Activated naive CD4-positive, alpha-beta T cell treated with anti-CD3 and anti-CD28 coated beads, Interleukin-2, amount 50 U/mL, for 72 hours (primary cell): ENCODE measurements at regions not wholly inside any gene's neighbourhood (a gene's known extent, or its start where the extent isn't known, plus 50 kb on each side); places are given as distances from the start of the nearest gene placed in this dataset.

Source experiments
- ATAC-seq, 2 donors: fragments of 150-1000 bp; cut with Tn5 transposase; 2 replicates each; pipeline ENCODE4 v1.10.0; 2021; ENCODE audit warnings: mild to moderate bottlenecking in 2 of 2, moderate library complexity in 2 of 2
- DNase-seq, 2 donors: peaks; one replicate each; pipeline ENCODE4 v3.0.0; 2021 to 2022; ENCODE audit warnings: low spot score in 2 of 2
- H3K27ac Mint-ChIP-seq, 2 donors: one replicate each; pipeline ENCODE4 v1.8.0; 2022; ENCODE audit warnings: mild to moderate bottlenecking in 2 of 2, mixed read lengths in 2 of 2
- H3K36me3 Mint-ChIP-seq, 2 donors: one replicate each; pipeline ENCODE4 v1.8.0; 2022; ENCODE audit warnings: mixed read lengths in 2 of 2
- H3K9me3 Mint-ChIP-seq, 2 donors: one replicate each; pipeline ENCODE4 v1.8.0; 2022; ENCODE audit warnings: mixed read lengths in 2 of 2

DNA sequence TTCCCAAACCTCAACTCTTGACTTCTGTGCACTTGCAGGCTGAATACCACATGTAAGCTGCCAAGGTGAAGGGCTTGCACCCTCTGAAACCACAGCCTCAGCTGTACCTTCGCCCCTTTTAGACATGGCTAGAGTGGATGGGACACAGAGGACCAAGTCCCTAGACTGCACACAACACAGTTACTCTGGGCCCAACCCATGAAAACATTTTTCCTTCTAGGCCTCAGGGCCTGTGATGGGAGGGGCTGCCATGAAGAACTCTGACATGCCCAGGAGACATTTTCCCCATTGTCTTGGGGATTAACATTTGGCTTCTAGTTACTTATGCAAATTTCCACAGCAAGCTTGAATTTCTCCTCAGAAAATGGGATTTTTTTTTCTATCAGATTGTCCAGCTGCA is 331.0 kb upstream of the RGMB start:
- Mint-ChIP-seq H3K36me3 (no peaks in the 10 kb centered on the region), H3K9me3 (peaks cover 5 to 20% of the 10 kb centered on the region in 2 donors), H3K27ac (no peak overlapping the region)
- ATAC-seq = no peak
- no peak for DNase-seq

DNA sequence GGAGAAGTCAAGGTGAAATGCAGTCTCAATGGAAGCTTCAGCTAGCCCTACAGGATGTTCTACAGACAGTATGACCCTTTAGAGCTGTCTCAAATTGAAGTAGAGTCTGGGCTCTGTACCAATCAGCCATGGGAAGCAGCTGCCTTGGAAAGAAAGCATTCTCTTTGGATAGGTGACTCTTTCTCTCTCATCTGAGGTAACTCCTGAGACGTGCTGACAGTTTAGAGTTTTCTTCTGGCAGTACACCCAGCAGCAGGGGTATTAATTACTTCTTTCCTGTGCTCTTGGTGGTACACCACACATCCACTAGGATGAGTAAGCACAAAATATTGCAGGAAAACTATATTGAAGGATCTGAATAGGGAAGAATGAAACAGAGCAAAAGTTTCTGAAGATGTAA is 329.6 kb upstream of the RGMB start:
- Mint-ChIP-seq H3K36me3 (no peaks in the 10 kb centered on the region), H3K27ac (no peak overlapping the region), H3K9me3 (peaks cover 5 to 20% of the 10 kb centered on the region in 2 donors)
- DNase-seq (no peak), ATAC-seq (no peak)

- Mint-ChIP-seq H3K9me3 (peaks cover 0 to 5% of the 10 kb centered on the region in 2 donors), H3K27ac (no peak overlapping the region), H3K36me3 (no peaks in the 10 kb centered on the region)
- no peak for DNase-seq
- ATAC-seq = no peak
These were observed 320.2 kb upstream of the RGMB start for GRCh38 chr5:98453296-98453695.

GRCh38 chr5:98454407-98454806 is 319.1 kb upstream of the RGMB start:
- peaks cover 0 to 5% of the 10 kb centered on the region in 2 donors for H3K9me3 Mint-ChIP-seq
- ATAC-seq (no peak), DNase-seq (no peak)

DNA sequence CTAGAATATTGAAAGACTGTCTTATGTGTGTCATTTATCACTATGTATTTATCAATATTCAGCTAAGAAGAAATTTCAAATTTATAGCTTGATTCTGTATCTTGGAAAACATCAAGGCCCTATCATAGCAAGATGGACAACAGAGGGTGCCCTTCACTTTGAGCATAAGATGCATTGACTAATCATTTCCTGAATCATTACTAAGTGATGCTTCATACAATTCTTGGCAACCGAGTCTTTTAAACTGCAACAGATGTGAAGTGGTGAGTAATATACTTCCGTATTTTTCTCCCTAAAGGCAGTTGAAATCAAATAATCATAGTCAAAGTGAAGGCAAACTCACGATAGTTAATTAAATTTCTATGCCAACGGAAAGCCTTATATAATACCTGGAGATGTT is 318.6 kb upstream of the RGMB start:
- peaks cover 0 to 5% of the 10 kb centered on the region in 2 donors for H3K9me3 Mint-ChIP-seq
- DNase-seq = no peak
- no peaks in the 10 kb centered on the region for H3K36me3 Mint-ChIP-seq
- H3K27ac Mint-ChIP-seq = no peak overlapping the region
- ATAC-seq = no peak

More at GRCh38 chr5:98454407-98454806, 319.1 kb upstream of the RGMB start:
- no peaks in the 10 kb centered on the region for H3K36me3 Mint-ChIP-seq
- H3K27ac Mint-ChIP-seq = no peak overlapping the region

GRCh38 chr5:98455665-98456064 is 317.8 kb upstream of the RGMB start:
- Mint-ChIP-seq H3K27ac (no peak overlapping the region), H3K9me3 (peaks cover 0 to 5% of the 10 kb centered on the region in 2 donors), H3K36me3 (no peaks in the 10 kb centered on the region)
- no peak for ATAC-seq
- no peak for DNase-seq

DNA sequence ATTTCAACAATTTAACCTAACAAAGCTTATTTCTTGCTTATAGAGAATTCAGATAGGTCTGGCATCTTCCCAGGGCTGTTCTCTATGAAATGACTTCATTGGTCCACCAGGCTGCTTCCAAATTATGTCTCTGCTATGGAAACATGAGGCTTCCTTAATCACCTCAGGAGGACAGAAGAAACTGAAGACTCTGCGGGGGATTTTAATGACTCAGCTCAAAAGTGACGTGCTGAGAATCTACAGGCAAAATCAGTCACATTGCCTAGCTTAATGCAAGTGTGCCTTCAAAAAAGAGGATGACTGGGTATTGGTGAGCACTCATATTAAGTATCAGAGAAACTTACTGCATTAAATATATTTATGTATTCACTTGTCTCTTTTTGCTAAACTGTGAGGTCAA is 315.5 kb upstream of the RGMB start:
- ATAC-seq (no peak), DNase-seq (no peak)
- Mint-ChIP-seq H3K9me3 (peaks cover 0 to 5% of the 10 kb centered on the region in 2 donors), H3K36me3 (no peaks in the 10 kb centered on the region), H3K27ac (no peak overlapping the region)

DNA sequence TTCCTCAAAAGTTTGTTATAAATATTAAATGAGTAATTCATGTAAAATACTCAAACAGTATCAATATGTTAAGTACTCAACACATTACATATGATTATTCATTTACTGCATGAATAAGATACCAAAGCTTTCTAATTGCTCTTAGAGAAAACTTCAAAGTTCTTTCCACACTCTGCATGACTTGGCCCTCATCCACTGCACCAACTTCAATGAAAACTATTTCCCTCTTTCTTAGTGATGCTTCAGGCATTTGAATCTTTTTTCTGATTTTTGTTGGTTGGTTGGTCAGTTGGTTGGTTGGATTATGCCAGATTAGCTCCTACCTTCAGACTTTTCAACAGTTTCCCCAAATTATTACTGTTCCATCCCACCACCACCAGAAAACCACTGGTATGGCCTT is 314.7 kb upstream of the RGMB start:
- peaks cover 0 to 5% of the 10 kb centered on the region in 2 donors for H3K9me3 Mint-ChIP-seq
- ATAC-seq (no peak), DNase-seq (no peak)
- H3K36me3 Mint-ChIP-seq = no peaks in the 10 kb centered on the region
- no peak overlapping the region for H3K27ac Mint-ChIP-seq

DNA sequence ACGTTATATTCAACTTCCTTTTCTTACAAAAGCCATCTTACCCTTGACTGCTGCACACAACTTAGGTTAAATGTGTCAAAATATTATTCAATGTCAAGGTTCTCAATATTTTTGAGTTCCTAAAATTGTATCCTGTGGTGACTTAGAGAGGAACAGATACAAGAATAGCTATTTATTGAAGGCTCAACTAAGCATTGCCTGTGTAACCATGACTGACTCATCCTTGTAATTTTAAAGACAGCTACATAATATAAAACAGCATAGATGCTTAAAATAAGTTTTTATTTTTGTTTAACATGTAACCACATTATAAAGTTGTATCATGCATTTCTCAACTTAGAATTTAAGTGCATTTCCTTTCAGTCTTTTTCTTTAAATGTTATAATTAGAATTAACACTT is 312.9 kb upstream of the RGMB start:
- DNase-seq (no peak), ATAC-seq (no peak)
- H3K36me3 Mint-ChIP-seq = no peaks in the 10 kb centered on the region
- peaks cover 0 to 5% of the 10 kb centered on the region in 2 donors for H3K9me3 Mint-ChIP-seq
- H3K27ac Mint-ChIP-seq = no peak overlapping the region

DNA sequence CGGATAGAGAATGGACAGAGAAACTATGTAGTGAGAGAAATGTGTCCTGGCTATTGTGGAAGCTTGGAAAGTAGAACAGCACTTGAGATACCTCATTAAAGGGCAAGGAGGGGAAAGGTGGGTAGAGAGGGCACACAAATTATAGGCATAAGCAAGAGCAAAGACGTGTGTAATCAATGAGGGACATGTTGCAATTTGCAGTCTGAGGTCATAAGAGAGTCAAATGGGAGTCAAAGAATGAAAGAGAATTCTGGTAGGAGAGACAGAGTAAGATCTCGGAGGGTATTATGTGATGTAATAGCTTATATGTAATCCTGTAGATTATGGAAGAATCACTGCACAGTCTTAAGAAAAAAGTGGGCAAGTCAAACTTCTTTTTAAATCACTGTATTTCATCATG is 312.0 kb upstream of the RGMB start:
- Mint-ChIP-seq H3K9me3 (peaks cover 0 to 5% of the 10 kb centered on the region in 2 donors), H3K36me3 (no peaks in the 10 kb centered on the region), H3K27ac (no peak overlapping the region)
- DNase-seq (no peak), ATAC-seq (no peak)

DNA sequence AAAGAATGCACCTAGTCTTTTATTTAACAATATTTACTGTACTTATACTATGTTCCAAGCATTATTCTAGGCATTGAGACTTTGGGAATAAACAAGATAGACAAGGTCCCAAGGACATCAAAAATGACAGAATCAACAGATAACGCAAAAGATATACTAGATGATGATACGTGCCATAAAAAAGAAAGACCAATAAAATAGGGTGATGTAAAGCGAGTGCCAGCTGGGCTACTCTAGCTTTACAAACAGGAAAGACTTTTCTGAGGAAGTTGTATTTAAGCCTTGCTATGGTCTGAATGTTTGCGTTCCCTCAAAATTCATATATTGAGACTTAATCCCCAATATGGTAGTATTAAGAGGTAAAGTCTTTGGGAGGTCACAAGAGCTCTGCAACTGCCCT is 310.2 kb upstream of the RGMB start:
- no peak overlapping the region for H3K27ac Mint-ChIP-seq
- ATAC-seq = no peak
- H3K36me3 Mint-ChIP-seq = no peaks in the 10 kb centered on the region
- no peak for DNase-seq
- no peaks in the 10 kb centered on the region for H3K9me3 Mint-ChIP-seq

- no peak for ATAC-seq
- DNase-seq = no peak
- Mint-ChIP-seq H3K36me3 (no peaks in the 10 kb centered on the region), H3K9me3 (no peaks in the 10 kb centered on the region), H3K27ac (no peak overlapping the region)
These were observed 309.8 kb upstream of the RGMB start for GRCh38 chr5:98463676-98464075.

- Mint-ChIP-seq H3K9me3 (no peaks in the 10 kb centered on the region), H3K36me3 (no peaks in the 10 kb centered on the region), H3K27ac (no peak overlapping the region)
- DNase-seq = no peak
- no peak for ATAC-seq
These were observed 308.6 kb upstream of the RGMB start for GRCh38 chr5:98464737-98465330.

DNA sequence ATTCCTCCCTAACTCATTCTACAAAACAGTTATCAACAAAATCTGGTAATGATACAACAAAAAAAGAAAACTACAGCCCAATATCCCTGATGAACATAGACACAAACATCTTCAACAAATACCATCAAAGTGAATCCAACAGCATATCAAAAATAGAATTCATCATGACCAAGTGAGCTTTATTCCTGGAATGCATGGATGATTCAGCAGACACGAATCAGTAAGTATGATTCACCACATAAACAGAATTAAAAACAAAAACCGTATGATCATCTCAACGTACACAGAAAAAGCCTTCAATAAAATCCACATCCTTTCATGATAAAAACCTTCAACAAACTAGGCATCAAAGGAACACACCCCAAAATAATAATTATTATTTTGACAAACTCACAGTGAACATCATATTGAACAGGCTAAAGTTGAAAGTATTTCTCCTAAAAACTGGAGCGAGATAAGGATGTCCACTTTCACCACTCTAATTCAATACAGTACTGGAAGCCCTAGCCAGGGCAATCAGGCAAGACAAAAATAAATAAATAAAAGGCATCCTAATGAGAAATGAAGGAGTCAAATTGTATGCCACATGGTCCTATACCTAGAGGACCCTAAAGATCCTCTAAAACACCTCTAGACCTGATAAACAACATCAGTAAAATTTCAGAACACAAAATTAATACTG is 305.1 kb upstream of the RGMB start:
- no peaks in the 10 kb centered on the region for H3K36me3 Mint-ChIP-seq
- DNase-seq = no peak
- no peaks in the 10 kb centered on the region for H3K9me3 Mint-ChIP-seq
- no peak overlapping the region for H3K27ac Mint-ChIP-seq
- no peak for ATAC-seq

DNA sequence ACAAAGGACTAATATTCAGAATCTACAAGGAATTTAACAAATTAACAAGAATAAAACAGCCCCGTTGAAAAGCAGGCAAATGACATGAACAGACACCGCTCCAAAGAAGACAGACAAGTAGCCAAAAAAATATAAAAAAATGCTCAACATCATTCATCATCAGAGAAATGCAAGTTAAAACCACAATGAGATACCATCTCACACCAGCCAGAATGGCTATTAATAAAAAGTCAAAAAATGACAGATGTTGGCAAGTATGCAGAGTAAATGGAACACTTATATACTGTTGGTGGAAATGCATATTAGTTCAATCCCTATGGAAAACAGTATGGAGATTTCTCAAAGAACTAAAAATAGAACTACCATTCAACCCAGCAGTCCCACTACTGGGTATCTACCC is 302.7 kb upstream of the RGMB start:
- DNase-seq (no peak), ATAC-seq (no peak)
- Mint-ChIP-seq H3K36me3 (no peaks in the 10 kb centered on the region), H3K27ac (no peak overlapping the region), H3K9me3 (no peaks in the 10 kb centered on the region)

GRCh38 chr5:98471458-98471857 is 302.0 kb upstream of the RGMB start:
- Mint-ChIP-seq H3K36me3 (no peaks in the 10 kb centered on the region), H3K9me3 (no peaks in the 10 kb centered on the region), H3K27ac (no peak overlapping the region)
- no peak for DNase-seq
- no peak for ATAC-seq

- DNase-seq = no peak
- ATAC-seq = no peak
- Mint-ChIP-seq H3K36me3 (no peaks in the 10 kb centered on the region), H3K27ac (no peak overlapping the region), H3K9me3 (no peaks in the 10 kb centered on the region)
These were observed 299.2 kb upstream of the RGMB start for GRCh38 chr5:98474216-98474615.

- ATAC-seq (no peak), DNase-seq (no peak)
- no peaks in the 10 kb centered on the region for H3K9me3 Mint-ChIP-seq
- no peak overlapping the region for H3K27ac Mint-ChIP-seq
- no peaks in the 10 kb centered on the region for H3K36me3 Mint-ChIP-seq
These were observed 298.7 kb upstream of the RGMB start for GRCh38 chr5:98474782-98475181.
